ENCODE measurements at regions not wholly inside any gene's neighbourhood (a gene's known extent, or its start where the extent isn't known, plus 50 kb on each side); places are given as distances from the start of the nearest gene placed in this dataset.

GRCh38 chr2:162992828-162993227 lies 154.3 kb upstream of the KCNH7 start:
- Histone ChIP-seq H3K4me1 (ENCODE audit: control insufficient read depth in 2 of 2, insufficient read depth in 2 of 2, low read length in 2 of 2) (no peaks in the 10 kb centered on the region), H3K27me3 (replicated peaks in 1 of 4; ENCODE audit: control extremely low read depth in 1 of 4, control insufficient read depth in 3 of 4, insufficient read depth in 4 of 4, low read length in 3 of 4) (no peaks in the 10 kb centered on the region), H3K9ac (ENCODE audit: low read length) (no peak overlapping the region), H3K9me3 (ENCODE audit: control extremely low read depth in 1 of 3, control insufficient read depth in 2 of 3, insufficient read depth in 1 of 3, low read length in 2 of 3) (peaks cover 0 to 4% (median 0%) of the 10 kb centered on the region in 3 donors), H3K27ac (ENCODE audit: low read length in 2 of 2) (no peak overlapping the region), H3K4me2 (replicated peaks; ENCODE audit: low read depth, low read length, poor library complexity, severe bottlenecking) (no peak overlapping the region), H2AFZ (ENCODE audit: insufficient read depth, low read depth, low read length, poor library complexity, severe bottlenecking) (no peak overlapping the region), H3K4me3 (ENCODE audit: control extremely low read depth in 1 of 5, extremely low read depth in 1 of 5, insufficient read depth in 1 of 5, low read depth in 2 of 5, low read length in 4 of 5) (no peak overlapping the region), H3K79me2 (ENCODE audit: control insufficient read depth, insufficient read depth, low read length) (no peaks in the 10 kb centered on the region), H4K20me1 (ENCODE audit: control insufficient read depth, insufficient read depth, low read length, poor library complexity, severe bottlenecking) (no peaks in the 10 kb centered on the region), H3K36me3 (replicated peaks in 1 of 2; ENCODE audit: control extremely low read depth in 1 of 2, control insufficient read depth in 1 of 2, extremely low read depth in 1 of 2, insufficient read depth in 2 of 2, low read length in 1 of 2) (no peaks in the 10 kb centered on the region)
- intact Hi-C loops (cut with micrococcal nuclease): no loop called here
- no peaks in the 10 kb centered on the region for H3K4me1 Mint-ChIP-seq
- DNase-seq (no peak), ATAC-seq (ENCODE audit: low read depth) (no peak)
- no peaks in the 10 kb centered on the region for H3K9me3 Mint-ChIP-seq (ENCODE audit: insufficient read depth)
- no peak overlapping the region for H3K27ac Mint-ChIP-seq
- no CpG with 5 or more reads among the region's 3 CpGs for WGBS (ENCODE audit: insufficient coverage)
- no peak overlapping the region for H3K4me3 Mint-ChIP-seq
- CTCF ChIA-PET: no interaction called here
- no peak for TF ChIP-seq CTCF (IDR thresholded peaks at IDR 0.05)
- TF ChIP-seq EZH2 (IDR thresholded peaks at IDR 0.05; ENCODE audit: borderline replicate concordance, insufficient read depth, low read depth, low read length, poor library complexity, severe bottlenecking): no peak
- POLR2A ChIA-PET: no interaction called here
- H3K27me3 Mint-ChIP-seq: no peaks in the 10 kb centered on the region

- H3K27me3 Mint-ChIP-seq: no peaks in the 10 kb centered on the region
- Histone ChIP-seq H3K27ac (ENCODE audit: low read length in 2 of 2) (no peak overlapping the region), H3K4me3 (ENCODE audit: control extremely low read depth in 1 of 5, extremely low read depth in 1 of 5, insufficient read depth in 1 of 5, low read depth in 2 of 5, low read length in 4 of 5) (no peak overlapping the region), H2AFZ (ENCODE audit: insufficient read depth, low read depth, low read length, poor library complexity, severe bottlenecking) (no peak overlapping the region), H4K20me1 (ENCODE audit: control insufficient read depth, insufficient read depth, low read length, poor library complexity, severe bottlenecking) (no peaks in the 10 kb centered on the region), H3K79me2 (ENCODE audit: control insufficient read depth, insufficient read depth, low read length) (no peaks in the 10 kb centered on the region), H3K27me3 (replicated peaks in 1 of 4; ENCODE audit: control extremely low read depth in 1 of 4, control insufficient read depth in 3 of 4, insufficient read depth in 4 of 4, low read length in 3 of 4) (no peaks in the 10 kb centered on the region), H3K4me2 (replicated peaks; ENCODE audit: low read depth, low read length, poor library complexity, severe bottlenecking) (no peak overlapping the region), H3K9ac (ENCODE audit: low read length) (no peak overlapping the region), H3K4me1 (ENCODE audit: control insufficient read depth in 2 of 2, insufficient read depth in 2 of 2, low read length in 2 of 2) (no peaks in the 10 kb centered on the region), H3K9me3 (ENCODE audit: control extremely low read depth in 1 of 3, control insufficient read depth in 2 of 3, insufficient read depth in 1 of 3, low read length in 2 of 3) (peaks cover 0 to 4% (median 0%) of the 10 kb centered on the region in 3 donors), H3K36me3 (replicated peaks in 1 of 2; ENCODE audit: control extremely low read depth in 1 of 2, control insufficient read depth in 1 of 2, extremely low read depth in 1 of 2, insufficient read depth in 2 of 2, low read length in 1 of 2) (no peaks in the 10 kb centered on the region)
- no peak overlapping the region for H3K4me3 Mint-ChIP-seq
- DNase-seq: no peak
- POLR2A ChIA-PET: no interaction called here
- intact Hi-C loops (cut with micrococcal nuclease): no loop called here
- H3K4me1 Mint-ChIP-seq: no peaks in the 10 kb centered on the region
- no peaks in the 10 kb centered on the region for H3K9me3 Mint-ChIP-seq (ENCODE audit: insufficient read depth)
- CTCF ChIA-PET: no interaction called here
- WGBS (ENCODE audit: insufficient coverage): no CpG with 5 or more reads among the region's 3 CpGs
- no peak for TF ChIP-seq CTCF (IDR thresholded peaks at IDR 0.05)
- no peak for TF ChIP-seq EZH2 (IDR thresholded peaks at IDR 0.05; ENCODE audit: borderline replicate concordance, insufficient read depth, low read depth, low read length, poor library complexity, severe bottlenecking)
- H3K27ac Mint-ChIP-seq: no peak overlapping the region
- ATAC-seq (ENCODE audit: low read depth): no peak
These were observed 150.9 kb upstream of the KCNH7 start for GRCh38 chr2:162989507-162989906.
